ENCODE measurements at regions not wholly inside any gene's neighbourhood (a gene's known extent, or its start where the extent isn't known, plus 50 kb on each side); places are given as distances from the start of the nearest gene placed in this dataset.

DNA sequence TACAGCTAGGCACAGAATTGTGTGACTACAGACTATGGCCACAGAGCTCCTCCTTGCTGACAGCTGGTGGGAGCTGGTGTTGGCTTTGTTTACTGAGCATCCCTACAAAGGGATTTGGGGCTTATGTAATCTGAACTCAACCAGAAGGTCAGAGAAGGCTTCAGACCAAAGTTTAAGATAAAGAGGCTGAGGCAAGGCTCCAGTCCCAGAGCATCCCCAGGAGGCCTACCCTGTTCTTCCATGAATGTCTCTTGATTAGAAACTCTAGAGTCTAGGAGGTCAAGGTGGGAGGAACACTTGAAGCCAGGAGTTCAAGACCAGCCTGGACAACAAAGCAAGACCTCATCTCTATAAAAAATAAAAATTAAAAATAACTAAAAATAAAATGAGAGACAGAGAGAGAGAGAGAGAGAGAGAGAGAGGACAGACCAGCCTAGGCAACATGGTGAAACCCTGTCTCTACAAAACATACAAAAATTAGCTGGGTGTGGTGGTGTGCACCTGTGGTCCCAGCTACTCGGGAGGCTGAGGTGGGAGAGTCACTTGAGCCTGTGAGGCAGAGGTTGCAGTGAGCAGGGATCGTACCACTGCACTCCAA, 125.5 kb upstream of the SERPIND1 start:
- intact Hi-C loops (cut with micrococcal nuclease; ENCODE audit: unreplicated experiment): no loop called here
- no peaks in the 10 kb centered on the region for H3K4me1 ChIP-seq (ENCODE audit: insufficient read depth, low read length, poor library complexity, severe bottlenecking)
- no TSS peak for BruUV-seq (replicated peaks)
- H3K27me3 ChIP-seq (replicated peaks; ENCODE audit: insufficient read depth, low read depth, low read length, poor library complexity): no peaks in the 10 kb centered on the region
- TF ChIP-seq EZH2 (IDR thresholded peaks at IDR 0.05; ENCODE audit: borderline replicate concordance, low read depth, low read length, poor library complexity, severe bottlenecking): no peak
- TF ChIP-seq, protein P1, sequence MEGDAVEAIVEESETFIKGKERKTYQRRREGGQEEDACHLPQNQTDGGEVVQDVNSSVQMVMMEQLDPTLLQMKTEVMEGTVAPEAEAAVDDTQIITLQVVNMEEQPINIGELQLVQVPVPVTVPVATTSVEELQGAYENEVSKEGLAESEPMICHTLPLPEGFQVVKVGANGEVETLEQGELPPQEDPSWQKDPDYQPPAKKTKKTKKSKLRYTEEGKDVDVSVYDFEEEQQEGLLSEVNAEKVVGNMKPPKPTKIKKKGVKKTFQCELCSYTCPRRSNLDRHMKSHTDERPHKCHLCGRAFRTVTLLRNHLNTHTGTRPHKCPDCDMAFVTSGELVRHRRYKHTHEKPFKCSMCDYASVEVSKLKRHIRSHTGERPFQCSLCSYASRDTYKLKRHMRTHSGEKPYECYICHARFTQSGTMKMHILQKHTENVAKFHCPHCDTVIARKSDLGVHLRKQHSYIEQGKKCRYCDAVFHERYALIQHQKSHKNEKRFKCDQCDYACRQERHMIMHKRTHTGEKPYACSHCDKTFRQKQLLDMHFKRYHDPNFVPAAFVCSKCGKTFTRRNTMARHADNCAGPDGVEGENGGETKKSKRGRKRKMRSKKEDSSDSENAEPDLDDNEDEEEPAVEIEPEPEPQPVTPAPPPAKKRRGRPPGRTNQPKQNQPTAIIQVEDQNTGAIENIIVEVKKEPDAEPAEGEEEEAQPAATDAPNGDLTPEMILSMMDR (conservative IDR thresholded peaks at IDR 0.05; ENCODE audit: low read depth, low read length): no peak
- DNase-seq (ENCODE audit: low spot score): no peak
- H3K36me3 ChIP-seq (ENCODE audit: insufficient read depth, low read length, poor library complexity, severe bottlenecking): no peaks in the 10 kb centered on the region
- H3K9me3 ChIP-seq (ENCODE audit: low read depth, low read length, poor library complexity, severe bottlenecking): no peaks in the 10 kb centered on the region
- no peak overlapping the region for H3K4me3 ChIP-seq (ENCODE audit: low read depth, low read length, poor library complexity, severe bottlenecking)
- ChIA-PET POLR2A (ENCODE audit: low non-redundant PET) (interaction anchor here (0.5 to 0.6 kb wide), 2 partner anchors 137 to 226 kb away, joined by 3 to 6 read pairs; no protein-coding TSS in a partner anchor), CTCF (interaction anchor here (0.6 kb wide), 1 partner anchor 552 kb away, joined by 3 read pairs; no protein-coding TSS in a partner anchor)
- no peak overlapping the region for H3K27ac ChIP-seq (ENCODE audit: low read depth, low read length, poor library complexity, severe bottlenecking)

DNA sequence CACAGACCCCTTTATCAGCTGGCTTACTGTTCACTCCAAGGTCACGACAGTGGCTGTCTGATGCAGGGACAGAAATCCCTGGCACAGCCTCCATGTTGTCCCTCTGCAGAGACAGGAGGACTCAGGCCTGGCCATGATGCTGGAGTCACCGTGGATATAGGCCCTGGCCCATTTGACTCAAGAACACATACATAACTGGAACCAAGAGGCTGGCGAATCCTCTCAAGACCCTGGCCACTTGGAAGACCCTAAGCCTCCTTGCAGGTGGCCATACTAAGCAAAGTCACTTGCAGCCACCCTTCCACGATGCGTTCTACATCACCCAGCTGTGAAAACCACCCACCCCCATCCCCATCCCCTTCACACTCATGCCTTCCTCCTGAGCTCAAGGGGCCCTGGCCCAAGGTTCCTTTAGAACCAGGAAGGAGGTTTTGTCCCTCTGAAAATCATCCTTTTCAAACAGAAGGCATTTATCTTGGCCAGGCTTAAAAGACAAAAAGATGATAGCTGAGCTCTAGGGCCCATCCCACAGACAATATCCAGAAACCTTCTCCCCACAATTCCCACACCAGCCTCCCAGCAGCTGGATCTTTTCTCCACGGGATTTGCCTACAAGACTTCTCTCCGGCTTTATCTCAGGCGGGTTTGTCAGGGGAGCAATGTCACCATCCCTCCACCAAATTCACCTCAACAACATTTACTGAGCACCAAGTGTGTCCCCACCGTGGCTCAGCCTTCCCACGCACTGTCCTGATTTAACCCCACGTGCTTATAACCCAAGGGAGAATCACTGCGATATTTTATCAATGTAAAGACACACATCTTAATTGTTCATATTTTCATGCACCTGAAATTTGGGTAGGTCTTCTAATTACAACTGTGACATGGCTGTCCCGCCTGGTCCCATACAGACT, 123.4 kb upstream of the SERPIND1 start:
- ChIA-PET CTCF (no interaction called here), POLR2A (ENCODE audit: low non-redundant PET) (no interaction called here)
- Histone ChIP-seq H3K9me3 (ENCODE audit: low read depth, low read length, poor library complexity, severe bottlenecking) (no peaks in the 10 kb centered on the region), H3K36me3 (ENCODE audit: insufficient read depth, low read length, poor library complexity, severe bottlenecking) (no peaks in the 10 kb centered on the region), H3K4me3 (ENCODE audit: low read depth, low read length, poor library complexity, severe bottlenecking) (no peak overlapping the region), H3K27me3 (replicated peaks; ENCODE audit: insufficient read depth, low read depth, low read length, poor library complexity) (no peaks in the 10 kb centered on the region), H3K27ac (ENCODE audit: low read depth, low read length, poor library complexity, severe bottlenecking) (no peak overlapping the region), H3K4me1 (ENCODE audit: insufficient read depth, low read length, poor library complexity, severe bottlenecking) (no peaks in the 10 kb centered on the region)
- intact Hi-C loops (cut with micrococcal nuclease; ENCODE audit: unreplicated experiment): no loop called here
- BruUV-seq (replicated peaks): no TSS peak
- DNase-seq (ENCODE audit: low spot score): no peak
- TF ChIP-seq, protein P1 (conservative IDR thresholded peaks at IDR 0.05; ENCODE audit: low read depth, low read length): no peak
- TF ChIP-seq EZH2 (IDR thresholded peaks at IDR 0.05; ENCODE audit: borderline replicate concordance, low read depth, low read length, poor library complexity, severe bottlenecking): no peak

DNA sequence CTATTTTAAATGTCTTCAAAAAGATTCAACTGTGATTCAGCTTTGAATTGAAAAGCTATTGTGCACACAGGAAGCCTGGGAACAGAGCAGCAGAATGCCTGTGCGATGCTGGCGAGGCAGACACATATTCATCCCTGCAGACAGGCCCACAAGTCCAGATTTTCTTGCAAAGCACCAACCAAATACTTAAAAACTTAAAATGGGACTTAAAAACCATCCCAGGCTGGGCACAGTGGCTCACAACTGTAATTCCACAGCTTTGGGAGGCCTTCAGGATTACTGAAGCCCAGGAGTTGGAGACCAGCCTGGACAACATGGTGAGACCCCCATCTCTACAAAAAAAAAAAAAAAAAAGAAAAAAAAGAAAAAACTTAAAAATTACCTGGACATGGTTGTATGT, 122.6 kb upstream of the SERPIND1 start:
- no peaks in the 10 kb centered on the region for H3K27me3 ChIP-seq (replicated peaks; ENCODE audit: insufficient read depth, low read depth, low read length, poor library complexity)
- BruUV-seq (replicated peaks): no TSS peak
- no peaks in the 10 kb centered on the region for H3K9me3 ChIP-seq (ENCODE audit: low read depth, low read length, poor library complexity, severe bottlenecking)
- CTCF ChIA-PET: no interaction called here
- intact Hi-C loops (cut with micrococcal nuclease; ENCODE audit: unreplicated experiment): no loop called here
- POLR2A ChIA-PET (ENCODE audit: low non-redundant PET): no interaction called here
- H3K27ac ChIP-seq (ENCODE audit: low read depth, low read length, poor library complexity, severe bottlenecking): no peak overlapping the region
- no peaks in the 10 kb centered on the region for H3K4me1 ChIP-seq (ENCODE audit: insufficient read depth, low read length, poor library complexity, severe bottlenecking)
- H3K4me3 ChIP-seq (ENCODE audit: low read depth, low read length, poor library complexity, severe bottlenecking): no peak overlapping the region
- no peaks in the 10 kb centered on the region for H3K36me3 ChIP-seq (ENCODE audit: insufficient read depth, low read length, poor library complexity, severe bottlenecking)
- DNase-seq (ENCODE audit: low spot score): no peak
- TF ChIP-seq, protein P1 (conservative IDR thresholded peaks at IDR 0.05; ENCODE audit: low read depth, low read length): no peak
- no peak for TF ChIP-seq EZH2 (IDR thresholded peaks at IDR 0.05; ENCODE audit: borderline replicate concordance, low read depth, low read length, poor library complexity, severe bottlenecking)

Measured in A673 (cell line).